Retinal pigment epithelial cell (primary cell): ENCODE measurements at regions not wholly inside any gene's neighbourhood (a gene's known extent, or its start where the extent isn't known, plus 50 kb on each side); places are given as distances from the start of the nearest gene placed in this dataset.
"Not testable (repeated sequence)": the region's sequence is repeated elsewhere in the genome, so short reads cannot be mapped to it uniquely, and the experiment has no call there.

Source experiments
- DNase-seq: peaks from one replicate; pipeline ENCODE4 v3.0.0-alpha.2; 2010; ENCODE audit warnings: low read depth
- H3K4me3 ChIP-seq: 2 replicates; pipeline ENCODE4 v1.5.1; 2011; ENCODE audit warnings: mild to moderate bottlenecking, low read length, control low read depth, moderate library complexity
- CTCF ChIP-seq: conservative IDR thresholded peaks from 2 replicates; pipeline ENCODE4 v1.5.1; 2011; ENCODE audit warnings: low read depth, low read length, control low read depth, inconsistent platforms

- DNase-seq, H3K4me3 ChIP-seq: not testable (repeated sequence)
Measured at GRCh38 chr7:35853194-35853593, 52.3 kb downstream of the SEPTIN7 start.

GRCh38 chr7:35854311-35854710 is 53.5 kb downstream of the SEPTIN7 start:
- no peak for DNase-seq
- no peak overlapping the region for H3K4me3 ChIP-seq
- no peak for TF ChIP-seq CTCF

- H3K4me3 ChIP-seq = no peak overlapping the region
- DNase-seq = no peak
- TF ChIP-seq CTCF = no peak
Measured at GRCh38 chr7:35856175-35856574, 55.3 kb downstream of the SEPTIN7 start.

GRCh38 chr7:35860664-35861063 is 59.8 kb downstream of the SEPTIN7 start:
- TF ChIP-seq CTCF = no peak
- DNase-seq = no peak
- no peak overlapping the region for H3K4me3 ChIP-seq

- TF ChIP-seq CTCF = no peak
- DNase-seq = no peak
- H3K4me3 ChIP-seq = no peak overlapping the region
Measured at GRCh38 chr7:35865287-35865686, 64.4 kb downstream of the SEPTIN7 start.

- H3K4me3 ChIP-seq = no peak overlapping the region
- no peak for DNase-seq
- TF ChIP-seq CTCF = no peak
Measured at GRCh38 chr7:35866186-35866585, 65.3 kb downstream of the SEPTIN7 start.

GRCh38 chr7:35869117-35869516 is 68.3 kb downstream of the SEPTIN7 start:
- H3K4me3 ChIP-seq, DNase-seq: not testable (repeated sequence)

GRCh38 chr7:35869810-35870209 is 69.0 kb downstream of the SEPTIN7 start:
- no peak for DNase-seq
- H3K4me3 ChIP-seq = no peak overlapping the region
- no peak for TF ChIP-seq CTCF

GRCh38 chr7:35871856-35872255 is 71.0 kb downstream of the SEPTIN7 start:
- H3K4me3 ChIP-seq = no peak overlapping the region
- no peak for TF ChIP-seq CTCF
- no peak for DNase-seq
